Endothelial cell of umbilical vein (primary cell): ENCODE measurements at regions not wholly inside any gene's neighbourhood (a gene's known extent, or its start where the extent isn't known, plus 50 kb on each side); places are given as distances from the start of the nearest gene placed in this dataset.

ENCODE experiments used
- BruUV-seq: library from RNA; stranded (reverse); fragments of 400-500 nt; replicated peaks from 2 replicates; lab custom pipeline; 2021; lab: Mats Ljungman, UMichigan
- CTCF ChIA-PET: fragments of 300-600, 350-600 bp; sonication (Branson Sonifier 250); formaldehyde crosslinking; loops from one replicate; lab custom pipeline; 2021; ENCODE audit warnings: antibody characterized with exemption, inconsistent platforms; lab: Charles Lee
- POLR2A ChIA-PET: fragments of 300-600, 350-600 bp; sonication (Branson Sonifier 250); formaldehyde crosslinking; loops from one replicate; lab custom pipeline; 2021; ENCODE audit warnings: antibody characterized with exemption, inconsistent platforms; lab: Charles Lee
- DNase-seq: peaks from one replicate; pipeline ENCODE4 v3.0.0-alpha.2; 2011; ENCODE audit warnings: low read depth, low spot score
- FAIRE-seq: peaks from 2 replicates; lab custom pipeline; 2011; peaks lifted over from hg19 to GRCh38; lab: Jason Lieb, UNC
- H2AFZ ChIP-seq: 2 replicates; pipeline ENCODE4 v1.6.0; 2012; ENCODE audit warnings: low read depth, low read length, control low read depth, inconsistent platforms
- H3K27ac ChIP-seq: 2 replicates; pipeline ENCODE4 v1.5.1; 2011; ENCODE audit warnings: low read depth, mild to moderate bottlenecking, control low read depth, low read length, moderate library complexity; ENCODE audit not compliant: insufficient read depth
- H3K27me3 ChIP-seq, 2 experiments: 2 replicates each; pipeline versions ENCODE4 v1.6.0 to v1.6.1; 2011; ENCODE audit warnings: low read length in 2 of 2, mixed read lengths in 1 of 2; ENCODE audit not compliant: control insufficient read depth in 2 of 2, insufficient read depth in 2 of 2
- H3K36me3 ChIP-seq, 2 experiments: 2 replicates in 1 of 2; 3 replicates in 1 of 2; pipeline ENCODE4 v1.5.1; 2011; ENCODE audit warnings: low read length in 2 of 2, mild to moderate bottlenecking in 1 of 2, moderate library complexity in 1 of 2; ENCODE audit not compliant: control insufficient read depth in 2 of 2, insufficient read depth in 2 of 2; ENCODE audit errors: extremely low read depth in 1 of 2
- H3K4me1 ChIP-seq: 3 replicates; pipeline ENCODE4 v1.5.1; 2011; ENCODE audit warnings: mild to moderate bottlenecking, low read length; ENCODE audit not compliant: control insufficient read depth, insufficient read depth; ENCODE audit errors: extremely low read depth
- H3K4me2 ChIP-seq: 2 replicates; pipeline ENCODE4 v1.6.1; 2011; ENCODE audit warnings: low read length, control low read depth, mixed read lengths; ENCODE audit not compliant: insufficient read depth
- H3K4me3 ChIP-seq, 3 experiments: fragments of 200-600 bp in 1 of 3; sonication (generic), shearing (Covaris generic) in 1 of 3; replicated peaks in 1 of 3; 2 replicates each; pipeline ENCODE4 v1.5.1; 2011 to 2016; ENCODE audit warnings: control low read depth in 3 of 3, low read length in 3 of 3, mild to moderate bottlenecking in 2 of 3, inconsistent platforms in 1 of 3, low read depth in 1 of 3, moderate library complexity in 1 of 3; ENCODE audit not compliant: insufficient read depth in 1 of 3
- H3K79me2 ChIP-seq: 2 replicates; pipeline ENCODE4 v1.6.0; 2012; ENCODE audit warnings: low read length, inconsistent platforms; ENCODE audit not compliant: control insufficient read depth, insufficient read depth
- H3K9ac ChIP-seq: replicated peaks from 2 replicates; pipeline ENCODE3; 2011; ENCODE audit warnings: low read length, control low read depth; ENCODE audit not compliant: insufficient read depth; ENCODE audit errors: extremely low read depth
- H3K9me1 ChIP-seq: replicated peaks from 3 replicates; pipeline ENCODE4 v1.6.0; 2011; ENCODE audit warnings: mild to moderate bottlenecking, low read length; ENCODE audit not compliant: control insufficient read depth, insufficient read depth; ENCODE audit errors: extremely low read depth
- H3K9me3 ChIP-seq: replicated peaks from 2 replicates; pipeline ENCODE4 v1.5.1; 2012; ENCODE audit warnings: low read length, inconsistent platforms; ENCODE audit not compliant: control insufficient read depth, insufficient read depth
- H4K20me1 ChIP-seq: replicated peaks from 2 replicates; pipeline ENCODE3; 2011; ENCODE audit warnings: mild to moderate bottlenecking, low read length; ENCODE audit not compliant: control insufficient read depth, insufficient read depth; ENCODE audit errors: extremely low read depth
- CTCF ChIP-seq, 2 donors: IDR thresholded peaks; 1 replicate in 1 of 2; 2 replicates in 1 of 2; pipeline ENCODE4 v1.5.1; 2011; ENCODE audit warnings: low read length in 2 of 2, mild to moderate bottlenecking in 2 of 2, moderate library complexity in 2 of 2, control low read depth in 1 of 2, inconsistent platforms in 1 of 2, low read depth in 1 of 2; ENCODE audit not compliant: insufficient read depth in 1 of 2; ENCODE audit errors: extremely low read depth in 1 of 2
- EZH2 ChIP-seq: IDR thresholded peaks from 2 replicates; pipeline ENCODE4 v1.6.1; 2012; ENCODE audit warnings: borderline replicate concordance, low read depth, mild to moderate bottlenecking, moderate library complexity, low read length, inconsistent platforms; ENCODE audit not compliant: severe bottlenecking
- FOS ChIP-seq: IDR thresholded peaks from 2 replicates; pipeline ENCODE4 v1.6.1; 2011; ENCODE audit warnings: mild to moderate bottlenecking, low read length, moderate library complexity, borderline replicate concordance; ENCODE audit not compliant: insufficient read depth
- GATA2 ChIP-seq: IDR thresholded peaks from 2 replicates; pipeline ENCODE4 v1.7.0; 2011; ENCODE audit warnings: low read depth, mild to moderate bottlenecking, moderate library complexity, mixed read lengths, low read length; ENCODE audit not compliant: insufficient read length, insufficient read depth
- JUN ChIP-seq: IDR thresholded peaks from 2 replicates; pipeline ENCODE4 v1.6.1; 2011; ENCODE audit warnings: borderline replicate concordance, low read depth; ENCODE audit not compliant: insufficient read length, insufficient read depth
- MAX ChIP-seq: IDR thresholded peaks from 2 replicates; pipeline ENCODE4 v1.6.1; 2011; ENCODE audit not compliant: insufficient read depth, insufficient read length
- MYC ChIP-seq: IDR thresholded peaks from one replicate; pipeline ENCODE4 v1.6.1; 2011; ENCODE audit warnings: mild to moderate bottlenecking, low read depth, low read length
- POLR2A ChIP-seq: IDR thresholded peaks from 2 replicates; pipeline ENCODE4 v1.6.1; 2012; ENCODE audit warnings: low read depth, mild to moderate bottlenecking, control low read depth, low read length
- POLR2AphosphoS5 ChIP-seq: IDR thresholded peaks from 2 replicates; pipeline ENCODE4 v1.6.1; 2012; ENCODE audit warnings: low read depth, mild to moderate bottlenecking, control low read depth, low read length, moderate library complexity; ENCODE audit not compliant: insufficient read depth
- dilution Hi-C: fragments of 300-500 bp; cut with MboI; formaldehyde crosslinking; loops from one replicate; pipeline ENCODE4 v1.15.0; 2019; ENCODE audit warnings: low sequenced_read_pairs; ENCODE audit not compliant: extremely low pct_ligation_motif_present
- intact Hi-C: fragments of 100-400 bp; cut with micrococcal nuclease; formaldehyde crosslinking; loops from one replicate; pipeline ENCODE4 v1.10.0; 2022

- FAIRE-seq (no peak), DNase-seq (no peak)
- ChIA-PET CTCF (no interaction called here), POLR2A (no interaction called here)
- intact Hi-C loops (no loop called here), dilution Hi-C loops (no loop called here)
- H3K4me1 ChIP-seq, result peaks cover 6% of the 10 kb centered on the region
- H3K27me3 ChIP-seq, result no peaks in the 10 kb centered on the region
- H3K9me3 ChIP-seq, result no peaks in the 10 kb centered on the region
- TF ChIP-seq POLR2AphosphoS5, result no peak
- TF ChIP-seq MYC, result no peak
- TF ChIP-seq POLR2A, result no peak
- TF ChIP-seq FOS, result no peak
- no peak for TF ChIP-seq CTCF (IDR thresholded peaks at IDR 0.05; ENCODE audit: extremely low read depth in 1 of 2, insufficient read depth in 1 of 2, low read depth in 1 of 2, low read length in 2 of 2)
- no peak for TF ChIP-seq MAX
- TF ChIP-seq GATA2, result no peak
- TF ChIP-seq EZH2, result no peak
- TF ChIP-seq JUN, result no peak
- no peak overlapping the region for H3K9ac ChIP-seq
- no peaks in the 10 kb centered on the region for H3K9me1 ChIP-seq
- no peaks in the 10 kb centered on the region for H3K79me2 ChIP-seq
- H2AFZ ChIP-seq, result no peak overlapping the region
- H4K20me1 ChIP-seq, result no peaks in the 10 kb centered on the region
- H3K36me3 ChIP-seq, result no peaks in the 10 kb centered on the region
- no peak overlapping the region for H3K4me3 ChIP-seq
- no peak overlapping the region for H3K27ac ChIP-seq
- no TSS peak for BruUV-seq
- H3K4me2 ChIP-seq, result no peak overlapping the region
Measured at GRCh38 chr12:68422159-68422558, 90.0 kb upstream of the MDM1 start.
